IPS-NIHi7 (cell line): ENCODE measurements at regions not wholly inside any gene's neighbourhood (a gene's known extent, or its start where the extent isn't known, plus 50 kb on each side); places are given as distances from the start of the nearest gene placed in this dataset.
"Not testable (repeated sequence)": the region's sequence is repeated elsewhere in the genome, so short reads cannot be mapped to it uniquely, and the experiment has no call there.

ENCODE experiments used
- DNase-seq: peaks from one replicate; pipeline ENCODE4 v3.0.0; 2012; ENCODE audit warnings: mixed read lengths; ENCODE audit errors: extremely low spot score

GRCh38 chr9:113665064-113665463 is 201.5 kb downstream of the RGS3 start:
- DNase-seq, result no peak

GRCh38 chr9:113665756-113666155 is 202.2 kb downstream of the RGS3 start:
- no peak for DNase-seq

- DNase-seq, result no peak
These were observed 204.5 kb downstream of the RGS3 start for GRCh38 chr9:113668061-113668460.

GRCh38 chr9:113669522-113670115 is 206.1 kb downstream of the RGS3 start:
- DNase-seq, result no peak

- DNase-seq, result no peak
These were observed 202.4 kb upstream of the ZNF618 start for GRCh38 chr9:113673726-113674125.

- no peak for DNase-seq
These were observed 201.7 kb upstream of the ZNF618 start for GRCh38 chr9:113674436-113674835.

- no peak for DNase-seq
These were observed 200.6 kb upstream of the ZNF618 start for GRCh38 chr9:113675475-113675941.

- DNase-seq, result no peak
These were observed 199.1 kb upstream of the ZNF618 start for GRCh38 chr9:113677057-113677456.

GRCh38 chr9:113677569-113677968 is 198.5 kb upstream of the ZNF618 start:
- DNase-seq, result no peak

- DNase-seq, result no peak
These were observed 197.8 kb upstream of the ZNF618 start for GRCh38 chr9:113678119-113678858.

GRCh38 chr9:113678859-113679256 is 197.3 kb upstream of the ZNF618 start:
- no peak for DNase-seq

GRCh38 chr9:113682297-113682771 is 193.8 kb upstream of the ZNF618 start:
- peak; percentile 83 for DNase-seq

GRCh38 chr9:113685636-113686035 is 190.5 kb upstream of the ZNF618 start:
- not testable (repeated sequence) for DNase-seq

- DNase-seq, result no peak
These were observed 188.9 kb upstream of the ZNF618 start for GRCh38 chr9:113687107-113687679.

GRCh38 chr9:113687680-113688371 is 188.3 kb upstream of the ZNF618 start:
- DNase-seq, result no peak

GRCh38 chr9:113690055-113690740 is 185.9 kb upstream of the ZNF618 start:
- DNase-seq, result no peak

GRCh38 chr9:113692256-113692655 is 183.9 kb upstream of the ZNF618 start:
- no peak for DNase-seq

- no peak for DNase-seq
These were observed 181.2 kb upstream of the ZNF618 start for GRCh38 chr9:113694912-113695311.

GRCh38 chr9:113695440-113695851 is 180.7 kb upstream of the ZNF618 start:
- no peak for DNase-seq

- no peak for DNase-seq
These were observed 180.2 kb upstream of the ZNF618 start for GRCh38 chr9:113695901-113696300.
